ENCODE measurements at regions not wholly inside any gene's neighbourhood (a gene's known extent, or its start where the extent isn't known, plus 50 kb on each side); places are given as distances from the start of the nearest gene placed in this dataset.

DNA sequence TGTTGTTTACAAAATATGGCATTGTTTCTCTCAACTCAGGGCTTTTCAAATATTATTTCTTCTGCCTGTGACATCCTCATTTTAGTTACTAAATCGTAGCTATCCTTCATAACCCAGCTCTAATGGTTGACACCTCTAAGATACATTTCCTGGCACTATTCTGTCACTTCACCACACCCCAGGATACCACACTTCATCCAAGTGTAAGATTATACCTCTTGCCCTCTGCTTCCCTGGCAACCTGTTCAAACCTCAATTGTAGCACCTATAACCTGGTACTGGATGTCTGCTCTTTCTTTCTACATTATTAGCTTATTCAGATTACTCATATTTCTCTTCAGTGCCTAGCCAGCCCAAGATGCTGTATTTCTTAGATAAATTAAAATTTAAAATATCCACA, 175.7 kb upstream of the SPIN4 start (continued):
- TF ChIP-seq, protein P1, sequence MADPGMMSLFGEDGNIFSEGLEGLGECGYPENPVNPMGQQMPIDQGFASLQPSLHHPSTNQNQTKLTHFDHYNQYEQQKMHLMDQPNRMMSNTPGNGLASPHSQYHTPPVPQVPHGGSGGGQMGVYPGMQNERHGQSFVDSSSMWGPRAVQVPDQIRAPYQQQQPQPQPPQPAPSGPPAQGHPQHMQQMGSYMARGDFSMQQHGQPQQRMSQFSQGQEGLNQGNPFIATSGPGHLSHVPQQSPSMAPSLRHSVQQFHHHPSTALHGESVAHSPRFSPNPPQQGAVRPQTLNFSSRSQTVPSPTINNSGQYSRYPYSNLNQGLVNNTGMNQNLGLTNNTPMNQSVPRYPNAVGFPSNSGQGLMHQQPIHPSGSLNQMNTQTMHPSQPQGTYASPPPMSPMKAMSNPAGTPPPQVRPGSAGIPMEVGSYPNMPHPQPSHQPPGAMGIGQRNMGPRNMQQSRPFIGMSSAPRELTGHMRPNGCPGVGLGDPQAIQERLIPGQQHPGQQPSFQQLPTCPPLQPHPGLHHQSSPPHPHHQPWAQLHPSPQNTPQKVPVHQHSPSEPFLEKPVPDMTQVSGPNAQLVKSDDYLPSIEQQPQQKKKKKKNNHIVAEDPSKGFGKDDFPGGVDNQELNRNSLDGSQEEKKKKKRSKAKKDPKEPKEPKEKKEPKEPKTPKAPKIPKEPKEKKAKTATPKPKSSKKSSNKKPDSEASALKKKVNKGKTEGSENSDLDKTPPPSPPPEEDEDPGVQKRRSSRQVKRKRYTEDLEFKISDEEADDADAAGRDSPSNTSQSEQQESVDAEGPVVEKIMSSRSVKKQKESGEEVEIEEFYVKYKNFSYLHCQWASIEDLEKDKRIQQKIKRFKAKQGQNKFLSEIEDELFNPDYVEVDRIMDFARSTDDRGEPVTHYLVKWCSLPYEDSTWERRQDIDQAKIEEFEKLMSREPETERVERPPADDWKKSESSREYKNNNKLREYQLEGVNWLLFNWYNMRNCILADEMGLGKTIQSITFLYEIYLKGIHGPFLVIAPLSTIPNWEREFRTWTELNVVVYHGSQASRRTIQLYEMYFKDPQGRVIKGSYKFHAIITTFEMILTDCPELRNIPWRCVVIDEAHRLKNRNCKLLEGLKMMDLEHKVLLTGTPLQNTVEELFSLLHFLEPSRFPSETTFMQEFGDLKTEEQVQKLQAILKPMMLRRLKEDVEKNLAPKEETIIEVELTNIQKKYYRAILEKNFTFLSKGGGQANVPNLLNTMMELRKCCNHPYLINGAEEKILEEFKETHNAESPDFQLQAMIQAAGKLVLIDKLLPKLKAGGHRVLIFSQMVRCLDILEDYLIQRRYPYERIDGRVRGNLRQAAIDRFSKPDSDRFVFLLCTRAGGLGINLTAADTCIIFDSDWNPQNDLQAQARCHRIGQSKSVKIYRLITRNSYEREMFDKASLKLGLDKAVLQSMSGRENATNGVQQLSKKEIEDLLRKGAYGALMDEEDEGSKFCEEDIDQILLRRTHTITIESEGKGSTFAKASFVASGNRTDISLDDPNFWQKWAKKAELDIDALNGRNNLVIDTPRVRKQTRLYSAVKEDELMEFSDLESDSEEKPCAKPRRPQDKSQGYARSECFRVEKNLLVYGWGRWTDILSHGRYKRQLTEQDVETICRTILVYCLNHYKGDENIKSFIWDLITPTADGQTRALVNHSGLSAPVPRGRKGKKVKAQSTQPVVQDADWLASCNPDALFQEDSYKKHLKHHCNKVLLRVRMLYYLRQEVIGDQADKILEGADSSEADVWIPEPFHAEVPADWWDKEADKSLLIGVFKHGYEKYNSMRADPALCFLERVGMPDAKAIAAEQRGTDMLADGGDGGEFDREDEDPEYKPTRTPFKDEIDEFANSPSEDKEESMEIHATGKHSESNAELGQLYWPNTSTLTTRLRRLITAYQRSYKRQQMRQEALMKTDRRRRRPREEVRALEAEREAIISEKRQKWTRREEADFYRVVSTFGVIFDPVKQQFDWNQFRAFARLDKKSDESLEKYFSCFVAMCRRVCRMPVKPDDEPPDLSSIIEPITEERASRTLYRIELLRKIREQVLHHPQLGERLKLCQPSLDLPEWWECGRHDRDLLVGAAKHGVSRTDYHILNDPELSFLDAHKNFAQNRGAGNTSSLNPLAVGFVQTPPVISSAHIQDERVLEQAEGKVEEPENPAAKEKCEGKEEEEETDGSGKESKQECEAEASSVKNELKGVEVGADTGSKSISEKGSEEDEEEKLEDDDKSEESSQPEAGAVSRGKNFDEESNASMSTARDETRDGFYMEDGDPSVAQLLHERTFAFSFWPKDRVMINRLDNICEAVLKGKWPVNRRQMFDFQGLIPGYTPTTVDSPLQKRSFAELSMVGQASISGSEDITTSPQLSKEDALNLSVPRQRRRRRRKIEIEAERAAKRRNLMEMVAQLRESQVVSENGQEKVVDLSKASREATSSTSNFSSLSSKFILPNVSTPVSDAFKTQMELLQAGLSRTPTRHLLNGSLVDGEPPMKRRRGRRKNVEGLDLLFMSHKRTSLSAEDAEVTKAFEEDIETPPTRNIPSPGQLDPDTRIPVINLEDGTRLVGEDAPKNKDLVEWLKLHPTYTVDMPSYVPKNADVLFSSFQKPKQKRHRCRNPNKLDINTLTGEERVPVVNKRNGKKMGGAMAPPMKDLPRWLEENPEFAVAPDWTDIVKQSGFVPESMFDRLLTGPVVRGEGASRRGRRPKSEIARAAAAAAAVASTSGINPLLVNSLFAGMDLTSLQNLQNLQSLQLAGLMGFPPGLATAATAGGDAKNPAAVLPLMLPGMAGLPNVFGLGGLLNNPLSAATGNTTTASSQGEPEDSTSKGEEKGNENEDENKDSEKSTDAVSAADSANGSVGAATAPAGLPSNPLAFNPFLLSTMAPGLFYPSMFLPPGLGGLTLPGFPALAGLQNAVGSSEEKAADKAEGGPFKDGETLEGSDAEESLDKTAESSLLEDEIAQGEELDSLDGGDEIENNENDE (IDR thresholded peaks at IDR 0.05; ENCODE audit: insufficient replicate concordance, low read length): no peak
- TF ChIP-seq PHF8 (conservative IDR thresholded peaks at IDR 0.05; ENCODE audit: low read depth, low read length) (no peak), ATF2 (IDR thresholded peaks at IDR 0.05; ENCODE audit: low read length) (no peak), TAF7 (optimal IDR thresholded peaks at IDR 0.05; ENCODE audit: borderline replicate concordance, low read depth, low read length) (no peak), FOSL1 (IDR thresholded peaks at IDR 0.05; ENCODE audit: insufficient read depth, low read depth, low read length) (no peak), RXRA (IDR thresholded peaks at IDR 0.05; ENCODE audit: insufficient read depth, low read depth, low read length) (no peak), BCL11A (IDR thresholded peaks at IDR 0.05; ENCODE audit: low read depth in 2 of 2, low read length in 2 of 2) (no peak), CHD1 (IDR thresholded peaks at IDR 0.05; ENCODE audit: low read depth, low read length) (no peak), SRF (IDR thresholded peaks at IDR 0.05; ENCODE audit: low read depth, low read length) (no peak), HDAC2 (IDR thresholded peaks at IDR 0.05; ENCODE audit: borderline replicate concordance in 1 of 2, low read depth in 2 of 2, low read length in 2 of 2) (no peak)
